Hematopoietic multipotent progenitor cell treated with erythropoietin and hydrocortisone succinate and interleukin-3 and kit ligand, for 17 days (in vitro differentiated cells): ENCODE measurements at regions not wholly inside any gene's neighbourhood (a gene's known extent, or its start where the extent isn't known, plus 50 kb on each side); places are given as distances from the start of the nearest gene placed in this dataset.
"Not testable (repeated sequence)": the region's sequence is repeated elsewhere in the genome, so short reads cannot be mapped to it uniquely, and the experiment has no call there.

Experiments
- DNase-seq: peaks from one replicate; pipeline ENCODE4 v3.0.0-alpha.2; 2015; ENCODE audit warnings: low spot score

GRCh38 chr10:130512936-130513335, 376.7 kb downstream of the GLRX3 start:
- DNase-seq: no peak

- no peak for DNase-seq
Observed at GRCh38 chr10:130513686-130514476, 377.7 kb downstream of the GLRX3 start.

- no peak for DNase-seq
Observed at GRCh38 chr10:130515670-130516069, 379.5 kb downstream of the GLRX3 start.

GRCh38 chr10:130516141-130516735, 380.0 kb downstream of the GLRX3 start:
- no peak for DNase-seq

GRCh38 chr10:130518921-130519320, 382.7 kb downstream of the GLRX3 start:
- not testable (repeated sequence) for DNase-seq

GRCh38 chr10:130519791-130520190, 383.6 kb downstream of the GLRX3 start:
- DNase-seq: no peak

- DNase-seq: no peak
Observed at GRCh38 chr10:130531312-130531711, 395.1 kb downstream of the GLRX3 start.

GRCh38 chr10:130541090-130541489, 404.9 kb downstream of the GLRX3 start:
- no peak for DNase-seq

- no peak for DNase-seq
Observed at GRCh38 chr10:130542761-130543160, 406.6 kb downstream of the GLRX3 start.

- DNase-seq: no peak
Observed at GRCh38 chr10:130543794-130544193, 407.6 kb downstream of the GLRX3 start.

GRCh38 chr10:130545122-130545521, 408.9 kb downstream of the GLRX3 start:
- DNase-seq: no peak

- DNase-seq: no peak
Observed at GRCh38 chr10:130545697-130546096, 409.5 kb downstream of the GLRX3 start.

- DNase-seq: no peak
Observed at GRCh38 chr10:130546841-130547240, 410.6 kb downstream of the GLRX3 start.

GRCh38 chr10:130547368-130547767, 411.2 kb downstream of the GLRX3 start:
- no peak for DNase-seq

- DNase-seq: no peak
Observed at GRCh38 chr10:130550952-130551674, 414.9 kb downstream of the GLRX3 start.

- DNase-seq: no peak
Observed at GRCh38 chr10:130551676-130552075, 415.5 kb downstream of the GLRX3 start.

- DNase-seq: no peak
Observed at GRCh38 chr10:130553826-130554225, 417.6 kb downstream of the GLRX3 start.

GRCh38 chr10:130554701-130555410, 418.7 kb downstream of the GLRX3 start:
- DNase-seq: no peak

- DNase-seq: no peak
Observed at GRCh38 chr10:130555411-130555750, 419.2 kb downstream of the GLRX3 start.

- no peak for DNase-seq
Observed at GRCh38 chr10:130557181-130557845, 421.1 kb downstream of the GLRX3 start.

- no peak for DNase-seq
Observed at GRCh38 chr10:130558746-130559546, 422.8 kb downstream of the GLRX3 start.
